ENCODE measurements at regions not wholly inside any gene's neighbourhood (a gene's known extent, or its start where the extent isn't known, plus 50 kb on each side); places are given as distances from the start of the nearest gene placed in this dataset.

DNA sequence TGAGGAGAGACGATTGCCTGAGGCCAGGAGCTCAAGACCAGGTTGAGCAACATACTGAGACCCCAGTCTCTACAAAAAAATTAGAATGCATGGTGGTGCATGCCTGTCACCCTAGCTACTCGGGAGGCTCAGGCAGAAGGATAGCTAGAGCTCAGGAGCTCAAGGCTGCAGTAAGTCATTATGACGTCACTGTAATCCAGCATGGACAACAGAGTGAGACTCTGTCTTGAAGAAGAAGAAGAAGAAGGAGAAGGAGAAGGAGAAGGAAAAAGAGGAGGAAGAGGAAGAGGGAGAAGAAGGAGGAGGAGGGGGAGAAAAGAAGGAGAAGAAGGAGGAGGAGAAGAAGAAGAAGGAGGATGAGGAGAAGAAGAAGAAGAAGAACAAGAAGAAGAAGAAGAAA lies 519.1 kb downstream of the CDH9 start:
- no peaks in the 10 kb centered on the region for H3K4me1 ChIP-seq (ENCODE audit: control insufficient read depth, low read length)
- H4K20me1 ChIP-seq (ENCODE audit: control insufficient read depth, insufficient read depth, low read depth, low read length) = no peaks in the 10 kb centered on the region
- H3K4me2 ChIP-seq (ENCODE audit: low read length) = no peak overlapping the region
- H3K4me3 ChIP-seq (ENCODE audit: low read length) = no peak overlapping the region
- no peak overlapping the region for H3K27ac ChIP-seq (ENCODE audit: low read depth, low read length)
- H3K27me3 ChIP-seq (ENCODE audit: control insufficient read depth, low read length) = no peaks in the 10 kb centered on the region
- no peak for TF ChIP-seq EZH2phosphoT487 (IDR thresholded peaks at IDR 0.05; ENCODE audit: borderline replicate concordance, low read length)
- TF ChIP-seq, protein P1, sequence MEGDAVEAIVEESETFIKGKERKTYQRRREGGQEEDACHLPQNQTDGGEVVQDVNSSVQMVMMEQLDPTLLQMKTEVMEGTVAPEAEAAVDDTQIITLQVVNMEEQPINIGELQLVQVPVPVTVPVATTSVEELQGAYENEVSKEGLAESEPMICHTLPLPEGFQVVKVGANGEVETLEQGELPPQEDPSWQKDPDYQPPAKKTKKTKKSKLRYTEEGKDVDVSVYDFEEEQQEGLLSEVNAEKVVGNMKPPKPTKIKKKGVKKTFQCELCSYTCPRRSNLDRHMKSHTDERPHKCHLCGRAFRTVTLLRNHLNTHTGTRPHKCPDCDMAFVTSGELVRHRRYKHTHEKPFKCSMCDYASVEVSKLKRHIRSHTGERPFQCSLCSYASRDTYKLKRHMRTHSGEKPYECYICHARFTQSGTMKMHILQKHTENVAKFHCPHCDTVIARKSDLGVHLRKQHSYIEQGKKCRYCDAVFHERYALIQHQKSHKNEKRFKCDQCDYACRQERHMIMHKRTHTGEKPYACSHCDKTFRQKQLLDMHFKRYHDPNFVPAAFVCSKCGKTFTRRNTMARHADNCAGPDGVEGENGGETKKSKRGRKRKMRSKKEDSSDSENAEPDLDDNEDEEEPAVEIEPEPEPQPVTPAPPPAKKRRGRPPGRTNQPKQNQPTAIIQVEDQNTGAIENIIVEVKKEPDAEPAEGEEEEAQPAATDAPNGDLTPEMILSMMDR (IDR thresholded peaks at IDR 0.05; ENCODE audit: low read depth, low read length, poor library complexity, severe bottlenecking) = no peak
- no peaks in the 10 kb centered on the region for H3K36me3 ChIP-seq (ENCODE audit: control insufficient read depth, low read length)
- H3K79me2 ChIP-seq (ENCODE audit: control insufficient read depth, low read length) = no peaks in the 10 kb centered on the region
- no peaks in the 10 kb centered on the region for H3K9me3 ChIP-seq (ENCODE audit: control insufficient read depth, insufficient read depth, low read length)
- H3K9me2 ChIP-seq (replicated peaks; ENCODE audit: control insufficient read depth, low read length) = no peaks in the 10 kb centered on the region
- H3F3A ChIP-seq (ENCODE audit: control insufficient read depth, insufficient read depth) = no peaks in the 10 kb centered on the region

DNA sequence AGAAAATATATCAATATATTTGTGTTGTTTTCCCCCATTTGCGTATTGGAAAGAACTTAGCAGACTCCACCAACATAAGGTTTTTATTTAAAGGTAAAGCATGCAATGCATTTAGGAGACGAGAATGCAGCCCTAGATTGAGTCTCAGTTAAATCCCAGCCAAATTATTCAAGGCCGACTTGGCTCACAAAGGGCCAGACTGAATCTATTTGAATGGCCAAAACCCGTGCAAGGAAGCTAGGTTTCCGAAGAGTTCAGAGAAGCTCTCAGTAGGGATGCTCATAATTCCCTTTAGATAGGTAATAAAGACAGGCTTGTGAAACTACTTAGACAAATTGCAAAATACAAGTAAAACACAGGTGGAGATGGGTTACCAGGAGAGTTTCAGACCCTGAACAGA lies 520.3 kb downstream of the CDH9 start:
- H3K4me1 ChIP-seq (ENCODE audit: control insufficient read depth, low read length) = no peaks in the 10 kb centered on the region
- H3K79me2 ChIP-seq (ENCODE audit: control insufficient read depth, low read length) = no peaks in the 10 kb centered on the region
- H3F3A ChIP-seq (ENCODE audit: control insufficient read depth, insufficient read depth) = no peaks in the 10 kb centered on the region
- no peak overlapping the region for H3K4me2 ChIP-seq (ENCODE audit: low read length)
- H3K9me2 ChIP-seq (replicated peaks; ENCODE audit: control insufficient read depth, low read length) = no peaks in the 10 kb centered on the region
- no peaks in the 10 kb centered on the region for H3K9me3 ChIP-seq (ENCODE audit: control insufficient read depth, insufficient read depth, low read length)
- H3K27me3 ChIP-seq (ENCODE audit: control insufficient read depth, low read length) = no peaks in the 10 kb centered on the region
- H3K4me3 ChIP-seq (ENCODE audit: low read length) = no peak overlapping the region
- no peak for TF ChIP-seq EZH2phosphoT487 (IDR thresholded peaks at IDR 0.05; ENCODE audit: borderline replicate concordance, low read length)
- TF ChIP-seq, protein P1 (IDR thresholded peaks at IDR 0.05; ENCODE audit: low read depth, low read length, poor library complexity, severe bottlenecking) = no peak
- no peaks in the 10 kb centered on the region for H4K20me1 ChIP-seq (ENCODE audit: control insufficient read depth, insufficient read depth, low read depth, low read length)
- H3K27ac ChIP-seq (ENCODE audit: low read depth, low read length) = no peak overlapping the region
- H3K36me3 ChIP-seq (ENCODE audit: control insufficient read depth, low read length) = no peaks in the 10 kb centered on the region

DNA sequence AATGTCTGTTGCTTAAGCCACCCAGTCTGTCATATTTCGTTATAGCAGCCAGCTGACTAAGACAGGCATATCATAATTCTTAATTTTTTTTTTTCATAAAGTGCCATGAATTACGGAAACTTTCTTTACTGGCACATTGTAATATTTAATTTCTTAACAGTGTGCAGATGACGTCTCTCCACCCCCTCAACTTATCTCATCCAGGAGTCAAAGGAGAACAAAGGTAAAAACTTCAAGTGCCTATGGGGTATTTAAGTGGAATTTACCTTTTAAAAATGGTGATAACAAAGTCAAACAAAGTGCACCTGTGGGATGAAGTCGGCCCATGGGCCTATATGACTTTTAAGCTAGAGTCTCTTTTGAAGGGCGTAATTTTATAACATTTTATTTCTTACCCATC lies 539.4 kb downstream of the CDH9 start:
- no peak overlapping the region for H3K27ac ChIP-seq (ENCODE audit: low read depth, low read length)
- no peak overlapping the region for H3K4me2 ChIP-seq (ENCODE audit: low read length)
- H4K20me1 ChIP-seq (ENCODE audit: control insufficient read depth, insufficient read depth, low read depth, low read length) = no peaks in the 10 kb centered on the region
- no peaks in the 10 kb centered on the region for H3F3A ChIP-seq (ENCODE audit: control insufficient read depth, insufficient read depth)
- no peaks in the 10 kb centered on the region for H3K36me3 ChIP-seq (ENCODE audit: control insufficient read depth, low read length)
- H3K9me3 ChIP-seq (ENCODE audit: control insufficient read depth, insufficient read depth, low read length) = no peaks in the 10 kb centered on the region
- no peak for TF ChIP-seq EZH2phosphoT487 (IDR thresholded peaks at IDR 0.05; ENCODE audit: borderline replicate concordance, low read length)
- TF ChIP-seq, protein P1 (IDR thresholded peaks at IDR 0.05; ENCODE audit: low read depth, low read length, poor library complexity, severe bottlenecking) = no peak
- H3K79me2 ChIP-seq (ENCODE audit: control insufficient read depth, low read length) = no peaks in the 10 kb centered on the region
- H3K27me3 ChIP-seq (ENCODE audit: control insufficient read depth, low read length) = no peaks in the 10 kb centered on the region
- no peaks in the 10 kb centered on the region for H3K9me2 ChIP-seq (replicated peaks; ENCODE audit: control insufficient read depth, low read length)
- no peaks in the 10 kb centered on the region for H3K4me1 ChIP-seq (ENCODE audit: control insufficient read depth, low read length)
- H3K4me3 ChIP-seq (ENCODE audit: low read length) = no peak overlapping the region

DNA sequence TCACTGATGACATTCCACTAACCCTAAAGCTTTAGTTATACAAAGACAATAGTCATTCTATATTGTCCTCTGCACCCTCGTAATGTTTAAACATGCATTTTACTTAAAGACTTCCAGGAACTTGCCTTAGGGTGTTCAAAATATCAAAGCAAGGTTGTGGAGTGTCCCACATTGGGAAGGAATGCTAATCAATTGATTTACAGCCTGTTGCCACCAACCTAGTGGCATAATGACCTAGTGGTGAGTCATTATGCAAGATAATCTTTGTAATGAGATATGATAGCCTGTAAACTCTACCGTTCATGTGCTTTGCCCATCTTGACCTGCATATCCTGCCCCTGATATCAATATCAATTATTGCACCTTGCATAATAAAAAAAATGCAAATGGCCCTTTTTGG lies 542.9 kb downstream of the CDH9 start:
- Histone ChIP-seq H3K9me2 (replicated peaks; ENCODE audit: control insufficient read depth, low read length) (no peaks in the 10 kb centered on the region), H3K27ac (ENCODE audit: low read depth, low read length) (no peak overlapping the region), H3K4me2 (ENCODE audit: low read length) (no peak overlapping the region), H3K9me3 (ENCODE audit: control insufficient read depth, insufficient read depth, low read length) (no peaks in the 10 kb centered on the region), H3K4me1 (ENCODE audit: control insufficient read depth, low read length) (no peaks in the 10 kb centered on the region), H3K36me3 (ENCODE audit: control insufficient read depth, low read length) (no peaks in the 10 kb centered on the region), H3K79me2 (ENCODE audit: control insufficient read depth, low read length) (no peaks in the 10 kb centered on the region), H4K20me1 (ENCODE audit: control insufficient read depth, insufficient read depth, low read depth, low read length) (no peaks in the 10 kb centered on the region), H3F3A (ENCODE audit: control insufficient read depth, insufficient read depth) (no peaks in the 10 kb centered on the region), H3K4me3 (ENCODE audit: low read length) (no peak overlapping the region), H3K27me3 (ENCODE audit: control insufficient read depth, low read length) (no peaks in the 10 kb centered on the region)
- TF ChIP-seq EZH2phosphoT487 (IDR thresholded peaks at IDR 0.05; ENCODE audit: borderline replicate concordance, low read length) = no peak
- TF ChIP-seq, protein P1 (IDR thresholded peaks at IDR 0.05; ENCODE audit: low read depth, low read length, poor library complexity, severe bottlenecking) = no peak

All from DOHH2 (cell line).